NCI-H748 treated with DMSO at 0.1 percent for 48 hours (cell line): ENCODE measurements at regions not wholly inside any gene's neighbourhood (a gene's known extent, or its start where the extent isn't known, plus 50 kb on each side); places are given as distances from the start of the nearest gene placed in this dataset.

Experiments
- DNase-seq: peaks from one replicate; lab custom pipeline; 2025; lab: John Stamatoyannopoulos, UW

DNA sequence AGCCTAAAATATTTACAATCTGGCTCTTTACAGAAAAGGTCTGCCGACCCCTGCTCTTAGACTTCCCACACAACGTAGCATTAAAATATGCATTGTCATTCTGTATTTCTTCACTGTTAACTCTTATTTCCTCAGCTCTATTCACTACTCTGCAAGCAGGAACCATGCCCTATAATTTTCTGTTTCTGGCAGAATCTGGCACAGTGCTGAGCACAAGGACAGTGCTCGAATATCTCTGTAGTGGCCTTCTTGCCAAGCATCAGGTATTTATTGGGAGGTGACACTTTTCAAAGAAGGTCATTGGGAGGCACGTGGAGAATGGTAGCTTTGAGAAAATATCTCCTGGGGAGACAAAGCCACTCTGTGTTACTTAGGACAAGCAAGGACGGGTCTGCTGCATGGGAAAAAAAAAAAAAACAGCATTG lies 77.9 kb downstream of the PSMG1 start:
- no peak for DNase-seq

DNA sequence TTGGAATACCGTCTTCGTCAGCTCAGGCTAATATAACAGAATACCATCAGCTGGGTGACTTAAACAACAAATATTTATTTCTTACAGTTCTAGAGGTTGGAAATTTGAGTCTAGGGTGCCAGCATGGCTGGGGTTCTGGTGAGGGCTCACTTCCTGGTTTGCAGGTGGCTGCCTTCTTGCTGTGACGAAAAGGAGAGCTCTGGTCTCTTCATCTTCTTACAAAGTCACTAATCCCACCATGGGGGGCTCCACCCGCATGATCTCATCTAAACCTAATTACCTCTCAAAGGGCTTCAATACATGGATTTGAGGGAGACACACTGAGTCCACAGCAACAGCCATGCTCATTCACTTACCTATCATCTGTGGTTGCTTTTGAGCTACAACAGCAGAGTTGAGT lies 78.3 kb downstream of the PSMG1 start:
- no peak for DNase-seq

DNA sequence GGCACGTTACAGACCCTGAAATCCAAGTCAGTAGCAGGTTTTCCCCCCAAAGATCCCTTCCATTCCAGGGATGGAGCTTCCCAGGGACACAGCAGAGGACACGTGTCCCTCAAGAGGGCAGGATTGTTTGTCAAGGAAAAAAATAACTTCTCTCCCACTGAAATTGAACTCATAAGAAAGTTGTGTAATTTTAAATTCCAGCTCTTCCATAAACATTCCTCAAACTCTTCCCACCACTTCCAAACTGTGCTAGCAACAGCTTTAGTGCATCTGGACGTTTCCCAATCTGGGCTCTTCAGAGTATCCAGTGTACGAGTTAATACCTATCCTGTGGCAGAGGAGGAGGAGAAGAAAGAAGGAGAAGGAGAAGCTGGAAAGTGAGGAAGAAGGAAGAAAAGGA lies 79.6 kb downstream of the PSMG1 start:
- no peak for DNase-seq

DNA sequence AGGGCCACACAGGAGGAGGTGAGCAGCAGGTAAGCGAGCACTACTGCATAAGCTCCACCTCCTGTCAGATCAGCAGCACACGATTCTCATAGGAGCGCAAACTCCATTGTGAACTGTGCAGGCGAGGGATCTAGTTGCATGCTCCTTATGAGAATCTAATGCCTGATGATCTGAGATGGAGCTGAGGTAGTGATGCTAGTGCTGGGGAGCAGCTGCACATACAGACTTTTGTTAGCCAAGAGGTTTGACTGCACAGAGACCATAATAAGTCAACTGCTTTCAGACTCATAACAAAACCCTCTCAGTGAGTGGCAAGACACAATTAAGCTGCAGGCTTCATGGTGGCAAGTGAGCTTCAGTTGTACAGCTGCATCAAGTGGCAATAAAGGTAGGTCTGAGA lies 83.4 kb downstream of the PSMG1 start:
- DNase-seq: no peak

DNA sequence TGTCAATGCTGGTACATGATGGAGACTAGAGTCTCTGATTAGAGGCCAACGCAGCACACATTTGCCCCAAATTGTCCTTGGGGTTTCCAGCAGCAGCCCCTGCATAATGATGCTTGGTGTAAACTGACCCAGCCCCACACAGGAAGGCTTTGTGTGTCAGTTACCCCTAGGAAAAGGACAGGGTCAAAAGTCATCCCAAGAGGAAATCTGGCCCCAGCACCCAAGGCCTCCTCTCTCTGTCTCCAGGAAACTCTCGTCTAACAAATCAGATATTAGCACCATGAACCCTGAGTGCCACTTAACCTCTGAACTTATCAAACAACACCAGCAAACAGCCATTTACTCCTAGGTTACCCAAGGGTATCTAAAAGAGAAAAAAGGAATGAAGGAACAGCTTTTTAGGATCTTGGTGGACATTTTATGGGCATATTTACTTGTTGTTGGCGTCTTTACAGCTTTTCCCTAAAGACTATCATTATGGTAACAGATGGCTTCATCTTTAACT lies 84.5 kb downstream of the PSMG1 start:
- no peak for DNase-seq

DNA sequence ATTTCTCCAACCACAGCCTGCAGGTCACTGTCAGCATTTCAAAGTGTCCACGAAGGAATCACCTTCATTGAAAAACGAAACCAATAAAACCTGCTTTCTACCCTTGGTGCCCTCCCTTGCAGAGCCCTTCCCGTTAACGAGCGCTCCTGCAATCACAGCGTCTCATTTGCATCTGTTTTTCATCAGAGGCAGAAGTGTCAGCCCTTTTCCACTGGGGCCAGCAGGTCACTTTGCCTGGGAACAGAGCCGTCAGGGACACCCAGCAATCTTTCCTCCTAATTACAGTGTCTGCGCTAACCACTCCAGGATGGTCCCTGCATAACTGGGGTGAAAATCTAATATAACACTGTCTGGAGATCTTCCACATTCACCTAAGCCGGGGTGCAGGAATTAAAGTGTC lies 85.3 kb downstream of the PSMG1 start:
- DNase-seq: no peak

DNA sequence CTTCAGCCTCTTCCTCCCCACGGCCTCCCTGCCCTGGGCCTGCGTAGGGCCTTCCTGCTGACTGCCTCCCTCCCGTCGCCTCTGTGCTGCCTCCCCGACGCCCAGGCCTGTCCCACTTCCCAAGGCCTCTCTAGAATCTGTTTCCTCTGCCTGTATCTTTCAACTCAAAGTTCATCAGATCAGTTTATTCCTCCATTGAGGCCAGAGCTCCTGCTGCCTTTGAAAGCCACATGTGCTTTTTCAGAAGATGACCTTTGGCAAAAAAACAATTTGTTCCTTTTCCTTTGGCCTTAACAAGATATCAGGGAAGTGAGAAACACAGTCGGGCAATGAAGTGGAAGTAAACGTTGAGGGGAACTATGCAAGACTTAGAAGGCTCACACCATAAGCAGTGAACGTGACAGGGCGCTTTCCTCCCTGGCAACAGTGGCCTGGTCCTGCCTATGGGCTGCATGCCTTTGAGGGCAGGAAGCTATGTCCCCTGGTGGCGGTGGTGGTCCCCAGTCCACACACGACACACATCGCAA lies 85.9 kb downstream of the PSMG1 start:
- DNase-seq: no peak

DNA sequence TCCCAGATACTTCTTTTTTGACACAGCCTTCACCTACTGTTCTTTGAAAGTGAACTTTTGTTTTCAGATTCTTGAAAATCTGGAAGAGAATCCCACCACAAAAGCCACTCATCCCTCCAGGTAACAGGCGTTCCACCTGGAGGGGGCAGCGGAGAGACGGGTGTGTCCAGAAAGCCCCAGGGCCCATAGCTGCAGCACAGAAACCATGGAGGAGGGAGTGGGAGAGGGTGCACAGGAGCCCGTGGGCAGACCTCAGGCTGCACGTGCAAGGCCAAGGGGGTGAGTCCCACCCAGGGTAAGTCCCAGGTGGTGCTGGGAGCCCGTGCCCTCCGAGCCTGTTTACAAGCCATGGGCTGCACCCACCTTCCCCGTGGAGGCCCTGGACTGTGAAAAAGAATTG lies 86.5 kb downstream of the PSMG1 start:
- no peak for DNase-seq

DNA sequence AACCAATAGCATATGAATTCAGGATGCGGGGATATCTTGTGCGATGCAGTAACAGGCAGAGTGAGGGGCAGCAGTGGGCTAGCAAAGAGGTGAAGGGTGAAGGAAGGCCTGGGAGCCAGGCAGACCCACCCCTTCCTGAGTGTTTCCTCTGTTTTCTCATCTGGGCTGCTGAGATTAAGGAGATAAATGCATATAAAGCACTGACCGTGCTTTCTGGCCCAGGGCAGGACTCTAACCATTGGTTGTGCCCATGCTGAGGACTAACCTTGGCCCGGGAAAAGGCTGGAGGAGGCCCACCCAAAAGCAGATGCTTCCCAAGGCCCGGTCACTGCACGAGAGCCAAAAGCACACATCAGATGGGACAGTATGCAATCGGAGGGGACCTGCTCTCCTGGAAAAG lies 87.6 kb downstream of the PSMG1 start:
- no peak for DNase-seq

DNA sequence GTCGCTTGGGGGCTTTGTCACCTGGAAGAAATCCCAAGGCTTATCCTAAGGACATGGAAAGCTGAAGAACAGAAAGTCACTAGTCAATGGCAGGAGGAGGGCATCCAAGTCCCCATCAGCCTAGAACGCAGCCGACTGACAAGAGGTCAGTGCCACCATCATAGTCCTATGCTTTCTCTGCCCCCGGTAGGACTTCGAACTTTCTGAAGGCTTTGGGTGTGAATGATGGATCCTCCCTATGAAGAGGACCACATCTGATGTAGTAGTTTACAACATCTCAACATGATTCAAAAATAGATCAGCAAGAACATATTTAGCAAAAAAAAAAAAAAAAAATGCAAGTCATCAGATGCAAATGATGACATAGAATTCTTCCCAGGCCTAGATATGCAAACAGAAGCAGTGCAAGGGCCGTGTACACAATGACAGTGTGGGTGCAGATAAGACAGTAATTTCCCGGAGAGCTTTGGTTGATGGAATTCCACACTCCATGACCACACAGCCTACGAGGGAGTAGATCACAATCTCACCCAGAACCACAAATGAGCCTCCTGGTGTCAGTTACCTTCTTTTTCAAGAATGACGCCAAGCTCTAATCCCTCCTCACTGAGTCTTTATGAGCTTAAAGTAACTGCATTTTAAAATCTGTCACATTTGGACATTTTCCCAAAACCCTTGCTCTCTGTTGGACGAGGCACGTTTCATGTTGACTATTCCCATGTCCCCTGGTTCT lies 88.2 kb downstream of the PSMG1 start:
- DNase-seq: no peak

DNA sequence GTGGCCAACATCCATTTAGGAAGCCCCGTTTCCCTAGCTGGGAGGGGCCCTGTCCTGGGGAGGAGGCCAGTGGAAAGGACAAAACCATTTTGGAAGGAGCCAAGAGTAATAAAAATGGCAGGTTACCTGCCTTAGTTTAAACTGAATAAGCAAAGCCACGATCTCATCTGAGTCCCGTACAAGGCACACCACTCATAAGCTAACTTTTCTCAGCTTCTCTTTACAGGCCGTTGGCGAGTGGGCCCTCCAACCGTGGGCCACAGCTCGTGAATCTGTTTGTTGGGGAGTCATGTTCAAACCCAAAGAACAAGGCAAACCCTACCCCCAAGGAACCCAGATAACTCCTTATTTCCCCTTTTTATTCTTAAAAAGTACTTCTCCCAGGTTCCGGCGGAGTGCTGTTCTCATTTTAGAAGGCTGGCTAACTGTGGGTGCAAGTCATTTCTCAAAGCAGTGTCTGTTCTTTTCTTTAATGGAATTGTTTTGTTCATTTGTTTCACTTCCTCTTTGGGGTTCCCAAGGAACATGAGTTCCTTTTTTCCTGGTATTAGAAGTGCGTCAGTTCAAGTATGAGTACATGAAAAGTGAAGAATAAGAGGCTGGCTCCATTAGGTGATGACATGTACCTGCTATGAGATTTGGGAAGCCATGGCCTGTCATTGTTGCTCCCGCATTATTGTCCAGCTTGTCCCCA lies 89.0 kb downstream of the PSMG1 start:
- DNase-seq: no peak

DNA sequence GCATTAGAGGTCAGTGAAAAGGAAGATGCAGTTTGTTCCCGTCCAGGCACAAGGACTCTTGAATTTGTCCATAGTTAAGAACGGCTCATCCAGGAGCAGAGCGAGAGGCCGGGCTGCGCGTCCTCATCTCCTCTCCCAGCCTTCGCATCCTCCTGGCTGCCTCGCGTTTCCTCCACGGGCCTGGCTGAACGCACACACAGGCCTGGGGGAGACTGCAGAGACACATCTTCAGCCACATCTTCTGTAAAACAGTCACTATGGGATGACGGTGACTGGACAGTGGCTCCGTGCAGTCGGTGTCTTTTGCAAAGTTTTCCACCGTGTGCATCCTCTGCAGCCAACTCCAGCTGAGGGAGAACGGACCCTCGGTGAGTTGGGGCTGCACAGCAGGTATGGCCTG lies 89.7 kb downstream of the PSMG1 start:
- DNase-seq: no peak

DNA sequence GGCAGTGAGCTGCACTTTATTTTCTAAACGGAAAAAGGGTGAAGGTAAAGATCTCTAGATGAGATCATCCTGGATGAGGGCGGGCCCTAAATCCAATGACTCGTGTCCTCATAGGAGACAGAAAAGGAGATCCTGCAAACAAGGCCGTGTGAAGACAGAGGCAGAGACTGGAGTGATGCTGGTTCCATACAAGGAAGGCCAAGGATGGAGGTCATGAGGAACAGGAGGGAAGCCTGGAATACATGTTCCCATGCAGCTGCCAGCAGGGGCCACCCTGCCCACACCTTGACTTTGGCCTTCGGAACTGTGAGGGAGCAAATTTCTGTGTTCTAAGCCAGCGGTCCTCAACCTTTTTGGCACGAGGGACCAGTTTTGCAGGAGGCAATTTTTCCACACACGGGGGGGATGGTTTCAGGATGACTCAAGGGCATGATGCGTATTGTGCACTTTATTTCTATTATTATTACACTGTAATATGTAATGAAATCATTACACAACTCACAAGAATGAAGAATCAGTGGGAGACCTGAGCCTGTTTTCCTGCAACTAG lies 94.3 kb downstream of the PSMG1 start:
- DNase-seq: no peak

DNA sequence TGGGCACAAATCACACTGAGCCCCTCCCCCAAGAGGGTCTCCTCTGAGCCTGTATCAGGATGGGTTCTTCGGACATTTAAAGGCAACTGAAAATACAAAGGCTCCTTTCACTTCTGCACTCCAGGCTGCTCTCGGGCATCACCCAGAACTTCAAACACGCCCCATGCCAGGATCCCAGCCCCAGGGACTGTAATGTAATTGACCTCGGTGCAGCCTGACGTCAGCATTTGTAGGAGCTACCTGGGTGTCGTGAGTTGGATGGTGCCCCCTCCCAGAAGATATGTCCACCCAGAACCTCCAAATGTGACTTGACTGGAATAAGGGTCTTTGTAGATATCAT lies 95.2 kb downstream of the PSMG1 start:
- no peak for DNase-seq

DNA sequence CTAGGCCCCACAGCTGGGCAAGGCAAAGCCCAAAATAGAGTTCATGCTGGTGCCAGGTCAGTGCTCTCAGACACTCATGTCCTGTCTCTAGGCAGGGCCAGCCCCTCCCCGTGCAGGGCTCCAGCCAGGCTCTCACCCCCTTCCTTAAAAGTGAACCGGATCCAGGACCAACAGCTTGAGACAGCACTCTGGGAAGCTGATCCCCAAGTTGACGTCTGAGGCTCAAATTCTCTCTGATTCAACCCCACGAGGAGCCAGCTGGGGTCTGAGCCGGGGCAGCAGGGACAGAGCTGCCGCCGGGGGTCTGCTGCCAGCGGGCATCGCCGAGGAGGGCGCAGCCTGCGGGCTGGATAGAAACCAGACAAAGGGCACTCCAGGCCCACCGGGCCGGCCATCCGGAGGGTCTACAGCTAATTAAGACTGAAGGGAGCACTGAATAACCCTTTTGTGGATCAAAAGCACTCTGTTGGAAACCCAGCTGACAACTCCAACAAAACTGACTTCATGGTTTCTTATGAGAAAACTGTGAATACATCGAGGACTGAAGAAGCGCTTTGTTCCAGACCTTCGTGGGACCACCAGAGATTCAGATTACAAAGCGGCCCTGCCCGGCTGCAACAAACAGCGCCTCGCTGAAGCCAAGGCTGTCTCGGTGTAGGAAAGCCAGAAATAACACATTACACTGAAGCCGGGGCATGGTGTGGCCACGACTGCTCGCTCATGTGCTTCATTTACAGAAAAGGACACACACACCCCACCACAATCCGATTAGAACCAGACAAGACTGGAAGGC lies 95.8 kb downstream of the PSMG1 start:
- no peak for DNase-seq

DNA sequence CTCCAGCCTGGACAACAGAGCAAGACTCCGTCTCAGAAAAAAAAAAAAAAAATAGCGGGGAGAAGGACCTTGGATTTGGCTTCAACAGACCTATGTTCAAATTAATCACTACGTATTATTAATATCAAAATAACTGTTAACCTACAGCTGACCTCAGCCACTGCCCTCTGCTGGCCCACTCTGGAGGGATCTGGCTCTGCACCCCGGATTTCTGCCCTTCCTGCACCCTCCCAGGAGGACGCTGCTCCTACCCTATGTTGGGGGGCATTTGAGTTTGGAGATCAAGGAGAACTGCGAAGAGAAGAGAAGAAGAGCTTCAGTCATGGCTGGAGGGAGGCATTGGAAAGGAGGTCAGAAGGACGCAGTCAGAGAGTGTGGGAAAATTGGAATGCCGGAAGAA lies 96.7 kb downstream of the PSMG1 start:
- no peak for DNase-seq

DNA sequence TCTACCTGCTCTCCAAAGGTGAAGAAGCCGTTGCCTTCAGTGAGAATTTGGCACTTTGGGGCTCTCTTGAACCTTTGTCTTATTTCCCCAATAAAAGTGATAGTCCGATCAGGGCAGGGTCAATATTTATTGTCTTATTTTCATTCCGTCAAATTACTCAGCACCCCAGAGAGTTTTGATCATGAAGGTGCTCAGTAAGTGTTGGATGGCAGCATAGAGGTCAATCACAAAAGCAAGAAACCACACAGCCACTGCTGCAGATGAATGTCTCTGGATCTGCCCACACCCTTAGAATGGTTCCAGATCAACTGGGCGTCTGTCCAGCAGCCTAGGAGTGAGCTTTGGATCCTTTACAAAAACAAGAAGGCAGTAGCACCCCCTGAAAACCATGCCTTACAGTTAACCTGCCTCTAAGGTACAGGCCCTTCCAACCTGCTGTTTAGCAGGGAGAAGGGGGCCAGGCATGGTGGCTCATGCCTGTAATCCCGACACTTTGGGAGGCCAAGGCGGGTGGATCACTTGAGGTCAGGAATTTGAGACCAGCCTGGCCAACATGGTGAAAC lies 97.3 kb downstream of the PSMG1 start:
- DNase-seq: no peak

DNA sequence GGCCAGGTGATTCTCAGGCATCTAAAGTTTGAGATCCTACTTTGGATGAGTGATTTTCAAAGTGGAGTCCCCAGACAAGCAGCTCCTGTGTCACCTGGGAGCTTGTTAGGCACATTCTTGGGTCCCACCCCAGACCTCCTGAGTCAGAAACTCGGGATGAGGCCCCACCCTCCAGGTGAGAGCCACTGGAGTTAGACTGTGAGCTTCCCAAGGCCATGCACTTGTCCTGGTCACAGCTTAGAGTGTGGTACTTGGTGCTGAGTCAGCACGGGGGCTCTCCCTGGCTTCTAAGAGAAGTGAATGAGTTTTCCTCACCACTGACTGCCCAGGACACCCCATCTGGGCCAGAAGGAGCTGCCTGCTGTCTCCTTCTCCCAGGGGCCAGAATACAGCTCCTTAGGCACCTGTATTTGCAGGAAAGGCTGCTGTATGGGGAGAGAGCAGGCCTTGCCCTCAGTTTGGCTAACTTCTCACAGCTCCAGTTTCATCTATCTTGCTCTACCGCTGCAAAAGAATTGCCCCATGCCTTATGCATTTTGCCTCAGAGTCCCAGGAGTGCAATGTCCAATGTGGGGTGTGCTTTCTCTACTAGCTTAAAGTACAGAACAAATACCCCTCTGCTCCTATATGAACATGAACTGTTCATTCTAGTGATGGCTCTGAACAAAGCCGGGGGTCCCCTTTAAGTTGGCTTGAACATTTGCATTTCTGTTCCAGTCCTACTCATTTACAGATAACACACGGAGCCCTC lies 98.1 kb downstream of the PSMG1 start:
- DNase-seq: no peak

DNA sequence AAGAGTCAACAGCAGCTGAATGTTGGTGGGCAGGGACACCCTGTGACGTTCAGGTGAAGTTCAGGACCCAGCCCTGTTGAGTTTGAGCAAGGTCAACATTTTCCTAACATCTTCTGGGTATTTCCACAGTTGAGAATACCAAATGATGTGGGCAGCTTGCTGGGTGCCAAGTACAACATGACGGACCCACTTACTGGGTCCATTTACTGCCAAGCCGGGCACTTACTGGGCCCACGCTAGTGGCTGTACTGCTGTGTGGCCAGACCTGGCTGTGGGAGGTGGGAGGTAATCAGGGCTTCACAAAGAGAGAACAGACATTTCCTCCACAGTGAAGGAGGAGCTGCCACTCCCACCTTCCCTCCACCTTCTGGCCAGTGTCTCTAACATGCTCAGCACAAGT lies 99.2 kb downstream of the PSMG1 start:
- DNase-seq: no peak

DNA sequence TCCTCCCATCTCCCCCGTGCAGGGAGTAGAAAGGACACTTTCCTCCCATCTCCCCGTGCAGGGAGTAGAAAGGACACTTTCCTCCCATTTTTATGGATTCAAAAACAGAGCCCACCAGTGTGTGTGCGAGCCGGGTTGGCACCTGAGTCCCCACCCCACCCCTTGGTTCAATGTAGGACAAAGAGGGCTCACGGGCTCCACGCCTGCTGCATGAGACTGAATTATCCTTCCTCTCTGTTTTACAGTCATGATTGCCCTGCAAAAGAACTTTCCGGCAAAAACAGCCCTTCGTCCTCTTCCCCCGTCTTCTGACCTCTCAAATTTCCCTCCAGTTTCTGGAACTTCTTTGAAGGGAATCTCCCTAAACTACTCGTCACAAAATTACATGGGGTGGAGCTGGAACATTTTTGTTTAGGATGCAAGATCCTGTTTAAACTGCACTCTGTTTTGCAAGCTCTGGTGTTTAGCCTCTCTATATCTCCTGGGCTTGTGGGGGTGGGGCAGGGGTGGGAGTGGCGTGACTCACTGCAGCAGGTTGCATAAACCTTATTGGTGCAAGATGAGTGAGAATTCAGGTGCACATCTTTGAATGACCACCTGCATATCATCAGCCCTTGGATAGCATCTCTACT lies 99.8 kb downstream of the PSMG1 start:
- no peak for DNase-seq
